Muscle of leg (tissue), 3 donors: ENCODE measurements at regions not wholly inside any gene's neighbourhood (a gene's known extent, or its start where the extent isn't known, plus 50 kb on each side); places are given as distances from the start of the nearest gene placed in this dataset.
A peak's percentile ranks its signal among the peaks of the same experiment; 100 is the strongest.

Experiments
- DNase-seq: peaks from one replicate; pipeline ENCODE4 v3.0.0; 2013
- H3K27ac ChIP-seq: one replicate; pipeline ENCODE4 v1.5.1; 2013; ENCODE audit warnings: mild to moderate bottlenecking, low read length, control low read depth
- H3K27me3 ChIP-seq: one replicate; pipeline ENCODE4 v1.6.1; 2013; ENCODE audit warnings: low read length; ENCODE audit not compliant: control insufficient read depth, insufficient read depth
- H3K36me3 ChIP-seq: one replicate; pipeline ENCODE4 v1.6.1; 2013; ENCODE audit warnings: low read length; ENCODE audit not compliant: control insufficient read depth, insufficient read depth
- H3K4me1 ChIP-seq: one replicate; pipeline ENCODE4 v1.6.1; 2013; ENCODE audit warnings: low read length; ENCODE audit not compliant: control insufficient read depth, insufficient read depth
- H3K4me3 ChIP-seq: one replicate; pipeline ENCODE4 v1.5.1; 2013; ENCODE audit warnings: low read length, control low read depth
- H3K9me3 ChIP-seq: replicated peaks from 2 replicates; pipeline ENCODE4 v1.6.1; 2013; ENCODE audit warnings: low read depth, low read length; ENCODE audit not compliant: control insufficient read depth
- WGBS: methylation state at CpG from one replicate; pipeline ENCODE4 v1.1.5; 2013; ENCODE audit warnings: missing lambda C conversion rate; ENCODE audit not compliant: insufficient coverage; 5-methylcytosine and 5-hydroxymethylcytosine counted together

- Histone ChIP-seq H3K27ac (no peak overlapping the region), H3K36me3 (no peaks in the 10 kb centered on the region), H3K4me3 (no peak overlapping the region), H3K27me3 (no peaks in the 10 kb centered on the region), H3K9me3 (peaks cover 17% of the 10 kb centered on the region), H3K4me1 (no peaks in the 10 kb centered on the region)
- no peak for DNase-seq
- WGBS, result no CpG with 5 or more reads among the region's 1 CpG
Observed at GRCh38 chr18:78041218-78041617, 791.6 kb downstream of the GALR1 start.

GRCh38 chr18:78046631-78047030, 797.0 kb downstream of the GALR1 start:
- H3K9me3 ChIP-seq, result peaks cover 9% of the 10 kb centered on the region
- no peaks in the 10 kb centered on the region for H3K36me3 ChIP-seq
- DNase-seq, result no peak
- no peak overlapping the region for H3K27ac ChIP-seq
- no peak overlapping the region for H3K4me3 ChIP-seq
- no peaks in the 10 kb centered on the region for H3K4me1 ChIP-seq
- no peaks in the 10 kb centered on the region for H3K27me3 ChIP-seq
- no CpG with 5 or more reads among the region's 3 CpGs for WGBS

GRCh38 chr18:78049281-78049680, 799.6 kb downstream of the GALR1 start:
- Histone ChIP-seq H3K4me3 (no peak overlapping the region), H3K9me3 (no peaks in the 10 kb centered on the region), H3K4me1 (no peaks in the 10 kb centered on the region), H3K36me3 (no peaks in the 10 kb centered on the region), H3K27ac (no peak overlapping the region), H3K27me3 (peaks cover 2% of the 10 kb centered on the region)
- DNase-seq, result no peak
- 95% methylated on average over 5 of the region's 10 CpGs for WGBS

GRCh38 chr18:78054801-78055200, 805.2 kb downstream of the GALR1 start:
- Histone ChIP-seq H3K4me1 (no peaks in the 10 kb centered on the region), H3K27ac (no peak overlapping the region), H3K4me3 (no peak overlapping the region), H3K9me3 (no peaks in the 10 kb centered on the region), H3K27me3 (peaks cover 2% of the 10 kb centered on the region), H3K36me3 (no peaks in the 10 kb centered on the region)
- DNase-seq, result no peak
- 70% methylated on average over 4 of the region's 6 CpGs for WGBS

GRCh38 chr18:78056011-78056410, 806.4 kb downstream of the GALR1 start:
- no peaks in the 10 kb centered on the region for H3K36me3 ChIP-seq
- H3K4me3 ChIP-seq, result no peak overlapping the region
- H3K27ac ChIP-seq, result no peak overlapping the region
- no CpG with 5 or more reads among the region's 2 CpGs for WGBS
- no peak for DNase-seq
- no peaks in the 10 kb centered on the region for H3K4me1 ChIP-seq
- peaks cover 2% of the 10 kb centered on the region for H3K27me3 ChIP-seq
- H3K9me3 ChIP-seq, result no peaks in the 10 kb centered on the region

- Histone ChIP-seq H3K27me3 (peaks cover 11% of the 10 kb centered on the region), H3K4me3 (no peak overlapping the region), H3K4me1 (no peaks in the 10 kb centered on the region), H3K36me3 (no peaks in the 10 kb centered on the region), H3K27ac (no peak overlapping the region), H3K9me3 (peaks cover 2% of the 10 kb centered on the region)
- WGBS, result 58% methylated on average over 5 of the region's 13 CpGs
- peak; percentile 25 for DNase-seq
Observed at GRCh38 chr18:78069784-78070664, 820.4 kb downstream of the GALR1 start.

- Histone ChIP-seq H3K9me3 (peaks cover 2% of the 10 kb centered on the region), H3K36me3 (no peaks in the 10 kb centered on the region), H3K4me3 (no peak overlapping the region), H3K27ac (no peak overlapping the region), H3K4me1 (no peaks in the 10 kb centered on the region), H3K27me3 (peaks cover 11% of the 10 kb centered on the region)
- DNase-seq, result no peak
- WGBS, result 74% methylated on average over 19 of the region's 19 CpGs
Observed at GRCh38 chr18:78071166-78071710, 821.6 kb downstream of the GALR1 start.

- 67% methylated on average over 1 of the region's 3 CpGs for WGBS
- Histone ChIP-seq H3K27me3 (peaks cover 11% of the 10 kb centered on the region), H3K4me1 (no peaks in the 10 kb centered on the region), H3K9me3 (peaks cover 2% of the 10 kb centered on the region), H3K36me3 (no peaks in the 10 kb centered on the region), H3K27ac (no peak overlapping the region), H3K4me3 (no peak overlapping the region)
- no peak for DNase-seq
Observed at GRCh38 chr18:78071776-78072175, 822.1 kb downstream of the GALR1 start.

- H3K4me1 ChIP-seq, result no peaks in the 10 kb centered on the region
- H3K9me3 ChIP-seq, result no peaks in the 10 kb centered on the region
- DNase-seq, result no peak
- H3K36me3 ChIP-seq, result no peaks in the 10 kb centered on the region
- 46% methylated on average over 8 of the region's 14 CpGs for WGBS
- no peak overlapping the region for H3K4me3 ChIP-seq
- H3K27me3 ChIP-seq, result peaks cover 11% of the 10 kb centered on the region
- H3K27ac ChIP-seq, result no peak overlapping the region
Observed at GRCh38 chr18:78072375-78072774, 822.7 kb downstream of the GALR1 start.

GRCh38 chr18:78073275-78073674, 823.6 kb downstream of the GALR1 start:
- Histone ChIP-seq H3K4me1 (no peaks in the 10 kb centered on the region), H3K4me3 (no peak overlapping the region), H3K27ac (no peak overlapping the region), H3K27me3 (peaks cover 11% of the 10 kb centered on the region), H3K9me3 (no peaks in the 10 kb centered on the region), H3K36me3 (no peaks in the 10 kb centered on the region)
- no CpG with 5 or more reads among the region's 5 CpGs for WGBS
- peak; percentile 43 for DNase-seq
